Thyroid gland (tissue), 4 donors: ENCODE measurements at regions not wholly inside any gene's neighbourhood (a gene's known extent, or its start where the extent isn't known, plus 50 kb on each side); places are given as distances from the start of the nearest gene placed in this dataset.

ENCODE experiments used
- DNase-seq, 2 donors: peaks; one replicate each; pipeline ENCODE4 v3.0.0-alpha.2; 2019
- H3K27ac ChIP-seq, 3 donors: fragments of 200-600 bp; sonication (generic); 1 replicate in 2 of 3; 2 replicates in 1 of 3; pipeline ENCODE4 v1.5.1; 2016 to 2019; ENCODE audit warnings: mild to moderate bottlenecking in 1 of 3, moderate library complexity in 1 of 3
- H3K27me3 ChIP-seq: fragments of 200-600 bp; sonication (generic); one replicate; pipeline ENCODE4 v1.5.1; 2019
- H3K36me3 ChIP-seq, 2 donors: fragments of 200-600 bp; sonication (generic); one replicate each; pipeline ENCODE4 v1.5.1; 2016 to 2019
- H3K4me1 ChIP-seq, 2 donors: fragments of 200-600 bp; sonication (generic); one replicate each; pipeline ENCODE4 v1.5.1; 2017 to 2019
- H3K4me3 ChIP-seq, 3 donors: fragments of 200-600 bp; sonication (generic); replicated peaks in 1 of 3; 1 replicate in 2 of 3; 2 replicates in 1 of 3; pipeline ENCODE4 v1.5.1; 2016; ENCODE audit warnings: mild to moderate bottlenecking in 1 of 3
- H3K9me3 ChIP-seq: fragments of 200-600 bp; sonication (generic); one replicate; pipeline ENCODE4 v1.5.1; 2017
- CTCF ChIP-seq, 6 experiments: fragments of 200-600 bp in 3 of 6; fragments of 450-650 bp in 3 of 6; sonication (generic) in 3 of 6; IDR thresholded peaks; one replicate each; pipeline ENCODE4 v1.5.1; 2016 to 2019; ENCODE audit warnings: antibody characterized with exemption in 6 of 6, mild to moderate bottlenecking in 2 of 6, inconsistent platforms in 1 of 6, moderate library complexity in 1 of 6
- POLR2A ChIP-seq, 2 donors: fragments of 450-650 bp; IDR thresholded peaks; one replicate each; pipeline ENCODE4 v1.6.1; 2017; ENCODE audit warnings: antibody characterized with exemption in 2 of 2, mild to moderate bottlenecking in 2 of 2, moderate library complexity in 1 of 2
- WGBS, 2 donors: methylation state at CpG; one replicate each; pipeline ENCODE4 v1.1.5; 2017; 5-methylcytosine and 5-hydroxymethylcytosine counted together
- intact Hi-C: fragments of 100-400 bp; cut with DNase I; formaldehyde crosslinking; loops from one replicate; pipeline ENCODE4 v1.15.1; 2023

GRCh38 chr14:100473249-100473648 is 114.0 kb downstream of the BEGAIN start:
- Histone ChIP-seq H3K36me3 (no peaks in the 10 kb centered on the region), H3K27me3 (no peaks in the 10 kb centered on the region), H3K9me3 (no peaks in the 10 kb centered on the region), H3K4me3 (no peak overlapping the region), H3K4me1 (no peaks in the 10 kb centered on the region), H3K27ac (no peak overlapping the region)
- intact Hi-C loops: no loop called here
- TF ChIP-seq CTCF (IDR thresholded peaks at IDR 0.05) (no peak), POLR2A (IDR thresholded peaks at IDR 0.05) (no peak)
- no peak for DNase-seq
- 34 to 36% methylated on average over 2 to 3 of the region's 3 CpGs for WGBS, 2 donors

- H3K27me3 ChIP-seq: no peaks in the 10 kb centered on the region
- H3K9me3 ChIP-seq: no peaks in the 10 kb centered on the region
- H3K4me3 ChIP-seq: no peak overlapping the region
- H3K27ac ChIP-seq: no peak overlapping the region
- no peaks in the 10 kb centered on the region for H3K36me3 ChIP-seq
- no peak for DNase-seq
- intact Hi-C loops: no loop called here
- TF ChIP-seq POLR2A (IDR thresholded peaks at IDR 0.05) (no peak), CTCF (IDR thresholded peaks at IDR 0.05) (no peak)
- WGBS, 2 donors: 77 to 83% methylated on average over 8 of the region's 8 CpGs
- H3K4me1 ChIP-seq: no peaks in the 10 kb centered on the region
Measured at GRCh38 chr14:100474196-100474595, 113.0 kb downstream of the BEGAIN start.

GRCh38 chr14:100475268-100475667 is 111.9 kb downstream of the BEGAIN start:
- Histone ChIP-seq H3K36me3 (no peaks in the 10 kb centered on the region), H3K4me1 (no peaks in the 10 kb centered on the region), H3K9me3 (no peaks in the 10 kb centered on the region), H3K27me3 (no peaks in the 10 kb centered on the region), H3K4me3 (no peak overlapping the region), H3K27ac (no peak overlapping the region)
- DNase-seq: no peak
- intact Hi-C loops: no loop called here
- TF ChIP-seq POLR2A (IDR thresholded peaks at IDR 0.05) (no peak), CTCF (IDR thresholded peaks at IDR 0.05) (no peak)
- WGBS, 2 donors: 95 to 96% methylated on average over 7 of the region's 7 CpGs

GRCh38 chr14:100476012-100476822 is 111.0 kb downstream of the BEGAIN start:
- no peak overlapping the region for H3K4me3 ChIP-seq
- no peaks in the 10 kb centered on the region for H3K36me3 ChIP-seq
- no peaks in the 10 kb centered on the region for H3K9me3 ChIP-seq
- no peaks in the 10 kb centered on the region for H3K4me1 ChIP-seq
- DNase-seq: no peak
- H3K27ac ChIP-seq: no peak overlapping the region
- intact Hi-C loops: no loop called here
- no peaks in the 10 kb centered on the region for H3K27me3 ChIP-seq
- TF ChIP-seq POLR2A (IDR thresholded peaks at IDR 0.05) (no peak), CTCF (IDR thresholded peaks at IDR 0.05) (no peak)
- 95 to 96% methylated on average over 13 to 14 of the region's 14 CpGs for WGBS, 2 donors

GRCh38 chr14:100484531-100485267 is 102.5 kb downstream of the BEGAIN start:
- no peak for TF ChIP-seq CTCF (IDR thresholded peaks at IDR 0.05)
- no peak for TF ChIP-seq POLR2A (IDR thresholded peaks at IDR 0.05)
- intact Hi-C loops: no loop called here
- Histone ChIP-seq H3K9me3 (no peaks in the 10 kb centered on the region), H3K27me3 (no peaks in the 10 kb centered on the region), H3K36me3 (no peaks in the 10 kb centered on the region), H3K4me3 (no peak overlapping the region), H3K4me1 (peaks cover 5 to 11% of the 10 kb centered on the region in 2 donors), H3K27ac (no peak overlapping the region)
- DNase-seq: no peak
- WGBS, 2 donors: 98 to 99% methylated on average over 4 of the region's 4 CpGs
